ENCODE measurements at regions not wholly inside any gene's neighbourhood (a gene's known extent, or its start where the extent isn't known, plus 50 kb on each side); places are given as distances from the start of the nearest gene placed in this dataset.
A peak's percentile ranks its signal among the peaks of the same experiment; 100 is the strongest.

DNA sequence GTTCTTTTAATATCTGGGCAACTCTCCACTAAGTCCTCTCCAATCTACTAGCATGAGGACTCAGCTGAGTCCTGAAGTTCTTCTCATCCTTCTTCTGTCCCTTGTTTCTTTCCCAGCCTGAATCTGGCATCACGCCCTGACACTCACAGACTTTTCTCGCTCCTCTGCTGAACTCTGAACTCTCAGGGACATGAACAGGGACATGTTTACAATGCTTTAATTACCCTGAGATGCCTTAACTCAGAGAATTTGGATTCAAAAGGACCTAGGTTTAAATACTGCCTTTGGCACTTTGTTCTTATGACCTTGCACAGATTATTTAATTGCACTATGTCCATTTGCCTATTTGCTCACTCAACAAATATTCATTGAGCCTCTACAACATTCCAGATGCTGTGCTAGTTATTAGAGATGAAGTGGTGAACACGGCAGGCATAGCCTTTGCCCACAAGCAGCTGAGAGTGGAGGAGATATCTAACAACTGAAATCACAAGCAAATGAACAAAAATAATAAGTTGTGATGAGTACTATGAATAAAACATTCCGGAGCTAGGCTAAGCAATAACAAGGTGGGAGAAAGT, 106.0 kb downstream of the ADRB2 start:
- H3K27ac ChIP-seq = no peak overlapping the region
- H3K4me1 ChIP-seq = peaks cover 35% of the 10 kb centered on the region
- no peaks in the 10 kb centered on the region for H3K27me3 ChIP-seq
- intact Hi-C loops (cut with DNase I) = no loop called here
- WGBS, 2 donors = 57% methylated on average over 4 of the region's 4 CpGs
- DNase-seq (no peak), ATAC-seq (no peak)
- H3K36me3 ChIP-seq (replicated peaks in 1 of 2; ENCODE audit: insufficient read depth in 1 of 2, low read depth in 2 of 2) = no peaks in the 10 kb centered on the region
- no peak for TF ChIP-seq POLR2A (IDR thresholded peaks at IDR 0.05)
- TF ChIP-seq, protein P1, sequence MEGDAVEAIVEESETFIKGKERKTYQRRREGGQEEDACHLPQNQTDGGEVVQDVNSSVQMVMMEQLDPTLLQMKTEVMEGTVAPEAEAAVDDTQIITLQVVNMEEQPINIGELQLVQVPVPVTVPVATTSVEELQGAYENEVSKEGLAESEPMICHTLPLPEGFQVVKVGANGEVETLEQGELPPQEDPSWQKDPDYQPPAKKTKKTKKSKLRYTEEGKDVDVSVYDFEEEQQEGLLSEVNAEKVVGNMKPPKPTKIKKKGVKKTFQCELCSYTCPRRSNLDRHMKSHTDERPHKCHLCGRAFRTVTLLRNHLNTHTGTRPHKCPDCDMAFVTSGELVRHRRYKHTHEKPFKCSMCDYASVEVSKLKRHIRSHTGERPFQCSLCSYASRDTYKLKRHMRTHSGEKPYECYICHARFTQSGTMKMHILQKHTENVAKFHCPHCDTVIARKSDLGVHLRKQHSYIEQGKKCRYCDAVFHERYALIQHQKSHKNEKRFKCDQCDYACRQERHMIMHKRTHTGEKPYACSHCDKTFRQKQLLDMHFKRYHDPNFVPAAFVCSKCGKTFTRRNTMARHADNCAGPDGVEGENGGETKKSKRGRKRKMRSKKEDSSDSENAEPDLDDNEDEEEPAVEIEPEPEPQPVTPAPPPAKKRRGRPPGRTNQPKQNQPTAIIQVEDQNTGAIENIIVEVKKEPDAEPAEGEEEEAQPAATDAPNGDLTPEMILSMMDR (IDR thresholded peaks at IDR 0.05) = no peak
- H3K9me3 ChIP-seq = no peaks in the 10 kb centered on the region
- no peak overlapping the region for H3K4me3 ChIP-seq

DNA sequence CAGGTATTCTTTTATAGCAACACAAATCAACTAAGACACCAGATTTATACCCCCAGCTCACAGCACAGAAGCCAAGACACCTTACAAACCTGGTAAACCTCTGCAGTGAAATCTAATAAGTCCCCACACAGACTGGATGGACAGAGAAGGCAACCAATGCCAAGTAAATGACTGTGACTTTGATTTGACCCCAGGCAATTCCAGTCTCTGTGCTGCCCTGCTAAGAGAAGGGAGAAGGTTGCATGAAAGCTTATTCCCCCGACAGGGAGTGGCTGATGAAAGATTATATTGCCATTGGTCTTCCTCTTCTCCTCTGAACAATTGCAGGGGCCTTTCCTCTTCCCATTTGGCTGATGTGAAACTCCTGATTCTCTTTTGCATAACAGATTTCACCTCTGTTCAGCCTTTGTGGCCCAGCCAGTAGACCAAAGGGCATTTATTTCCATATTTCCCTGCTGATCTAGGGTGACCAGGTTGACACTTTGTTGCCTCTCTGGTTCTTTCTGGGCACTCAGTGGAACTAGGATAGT, 107.6 kb downstream of the ADRB2 start:
- peaks cover 47% of the 10 kb centered on the region for H3K4me1 ChIP-seq
- H3K27me3 ChIP-seq = no peaks in the 10 kb centered on the region
- no peak overlapping the region for H3K27ac ChIP-seq
- intact Hi-C loops (cut with DNase I) = no loop called here
- TF ChIP-seq, protein P1 (IDR thresholded peaks at IDR 0.05) = no peak
- no peak for TF ChIP-seq POLR2A (IDR thresholded peaks at IDR 0.05)
- ATAC-seq (no peak), DNase-seq (no peak)
- no peaks in the 10 kb centered on the region for H3K9me3 ChIP-seq
- no peak overlapping the region for H3K4me3 ChIP-seq
- no peaks in the 10 kb centered on the region for H3K36me3 ChIP-seq (replicated peaks in 1 of 2; ENCODE audit: insufficient read depth in 1 of 2, low read depth in 2 of 2)
- WGBS, 2 donors = 82 to 87% methylated on average over 1 of the region's 1 CpG

DNA sequence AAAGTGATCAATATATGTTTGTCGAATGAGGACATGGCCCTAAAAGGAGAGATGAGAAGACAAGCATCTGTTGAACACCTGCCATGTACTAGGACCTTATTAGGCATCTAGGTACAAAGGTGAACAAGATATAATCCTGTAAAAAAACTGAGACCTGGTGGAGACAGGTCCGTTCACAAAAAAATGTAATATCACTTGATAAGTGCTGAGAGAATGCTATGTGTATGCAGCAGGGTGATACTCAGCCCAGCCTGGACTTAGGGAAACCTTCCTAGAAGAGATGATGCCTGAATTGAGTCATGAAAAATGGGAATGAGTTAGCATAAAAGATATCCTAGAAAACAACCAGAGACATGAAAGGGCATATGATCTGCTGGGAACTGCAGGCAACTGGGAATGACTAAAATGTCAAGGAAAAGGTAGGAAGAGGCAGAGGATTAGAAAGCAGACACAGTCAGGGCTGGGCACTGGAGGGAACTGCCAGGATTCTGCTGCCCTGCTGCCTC, 108.5 kb downstream of the ADRB2 start:
- no peaks in the 10 kb centered on the region for H3K9me3 ChIP-seq
- H3K4me1 ChIP-seq = peaks cover 47% of the 10 kb centered on the region
- intact Hi-C loops (cut with DNase I) = no loop called here
- no peaks in the 10 kb centered on the region for H3K27me3 ChIP-seq
- no peak overlapping the region for H3K4me3 ChIP-seq
- no peaks in the 10 kb centered on the region for H3K36me3 ChIP-seq (replicated peaks in 1 of 2; ENCODE audit: insufficient read depth in 1 of 2, low read depth in 2 of 2)
- 42 to 51% methylated on average over 2 of the region's 2 CpGs for WGBS, 2 donors
- TF ChIP-seq, protein P1 (IDR thresholded peaks at IDR 0.05) = no peak
- TF ChIP-seq POLR2A (IDR thresholded peaks at IDR 0.05) = no peak
- H3K27ac ChIP-seq = peak overlapping the region in 2 of 4 donors; percentile 9 to 27
- DNase-seq (peak in 1 of 4 donors; percentile 38), ATAC-seq (peak; percentile 63)

DNA sequence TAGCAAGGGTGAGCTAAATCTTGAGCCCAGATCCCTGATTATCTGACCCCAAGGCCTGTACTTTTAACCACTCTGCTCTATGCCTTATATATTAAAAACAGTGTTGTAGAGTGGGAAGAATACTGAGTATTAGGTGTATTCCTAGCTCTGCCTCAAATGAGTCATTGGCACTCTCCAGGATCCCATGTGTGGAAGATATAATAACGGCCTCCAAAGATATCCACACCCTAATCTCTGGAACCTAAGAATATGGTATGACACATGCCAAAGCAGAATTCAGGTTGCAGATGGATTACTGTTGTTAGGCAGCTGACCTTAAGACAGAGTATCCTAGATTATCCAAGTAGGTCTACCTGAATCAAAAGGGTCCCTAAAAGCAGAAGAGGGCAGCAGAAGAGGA, 110.8 kb downstream of the ADRB2 start:
- ATAC-seq = no peak
- H3K4me3 ChIP-seq = no peak overlapping the region
- peak overlapping the region in 3 of 4 donors; percentile 45 to 66 (median 58) for H3K27ac ChIP-seq
- WGBS, 2 donors = 36 to 43% methylated on average over 1 of the region's 1 CpG
- TF ChIP-seq, protein P1 (IDR thresholded peaks at IDR 0.05) = no peak
- no peak for TF ChIP-seq POLR2A (IDR thresholded peaks at IDR 0.05)
- H3K36me3 ChIP-seq (replicated peaks in 1 of 2; ENCODE audit: insufficient read depth in 1 of 2, low read depth in 2 of 2) = no peaks in the 10 kb centered on the region
- H3K4me1 ChIP-seq = peaks cover 47% of the 10 kb centered on the region
- H3K9me3 ChIP-seq = no peaks in the 10 kb centered on the region
- no peak for DNase-seq
- intact Hi-C loops (cut with DNase I) = no loop called here
- H3K27me3 ChIP-seq = no peaks in the 10 kb centered on the region
